WTC11 (cell line): ENCODE measurements at regions not wholly inside any gene's neighbourhood (a gene's known extent, or its start where the extent isn't known, plus 50 kb on each side); places are given as distances from the start of the nearest gene placed in this dataset.

Experiments
- ATAC-seq: fragments of 200-7000 bp; cut with Tn5 transposase; 2 replicates; pipeline ENCODE4 v1.10.0; 2021; ENCODE audit warnings: mild to moderate bottlenecking, moderate library complexity
- CTCF ChIA-PET: fragments of 300-600 bp; sonication (Branson Sonifier 250); formaldehyde crosslinking; loops from one replicate; lab custom pipeline; 2021; ENCODE audit warnings: antibody characterized with exemption; lab: Charles Lee
- POLR2A ChIA-PET: fragments of 350-600 bp; sonication (Branson Sonifier 250); formaldehyde crosslinking; loops from one replicate; lab custom pipeline; 2021; ENCODE audit warnings: antibody characterized with exemption; lab: Charles Lee
- DNase-seq: peaks from one replicate; pipeline ENCODE4 v3.0.0; 2021; ENCODE audit warnings: low spot score
- H3K27ac Mint-ChIP-seq: 2 replicates; pipeline ENCODE4 v1.8.0; 2021; ENCODE audit warnings: mixed read lengths
- H3K27me3 Mint-ChIP-seq: 2 replicates; pipeline ENCODE4 v1.8.0; 2021; ENCODE audit warnings: low read depth, mild to moderate bottlenecking, moderate library complexity, mixed read lengths
- H3K36me3 Mint-ChIP-seq: 2 replicates; pipeline ENCODE4 v1.8.0; 2021; ENCODE audit warnings: mixed read lengths
- H3K4me1 Mint-ChIP-seq: 2 replicates; pipeline ENCODE4 v1.8.0; 2022; ENCODE audit warnings: mixed read lengths
- H3K4me3 Mint-ChIP-seq: 2 replicates; pipeline ENCODE4 v1.8.0; 2021; ENCODE audit warnings: mild to moderate bottlenecking, moderate library complexity, mixed read lengths
- H3K9me3 Mint-ChIP-seq: 2 replicates; pipeline ENCODE4 v1.8.0; 2021; ENCODE audit warnings: mixed read lengths
- ATF2 ChIP-seq: sonication (generic); formaldehyde crosslinking; IDR thresholded peaks from 2 replicates; pipeline ENCODE4 v1.8.1; 2022; ENCODE audit warnings: low read depth, missing genetic modification reagents, borderline replicate concordance
- E2F1 ChIP-seq: sonication (generic); formaldehyde crosslinking; IDR thresholded peaks from 2 replicates; pipeline ENCODE4 v1.8.0; 2022; ENCODE audit warnings: mild to moderate bottlenecking, missing genetic modification reagents
- E2F5 ChIP-seq: sonication (generic); formaldehyde crosslinking; IDR thresholded peaks from 2 replicates; pipeline ENCODE4 v1.8.1; 2022; ENCODE audit warnings: mild to moderate bottlenecking, moderate library complexity, missing genetic modification reagents
- ELF4 ChIP-seq: sonication (generic); formaldehyde crosslinking; IDR thresholded peaks from 2 replicates; pipeline ENCODE4 v1.8.1; 2022; ENCODE audit warnings: low read depth, mild to moderate bottlenecking, moderate library complexity, missing genetic modification reagents
- EMX1 ChIP-seq: fragments of 250-450 bp; sonication (Bioruptor Pico); IDR thresholded peaks from 2 replicates; pipeline ENCODE4 v1.8.0; 2021; ENCODE audit warnings: mild to moderate bottlenecking
- FOXJ3 ChIP-seq: sonication (generic); formaldehyde crosslinking; IDR thresholded peaks from 2 replicates; pipeline ENCODE4 v1.9.0; 2021; ENCODE audit warnings: missing genetic modification reagents, mild to moderate bottlenecking, borderline replicate concordance
- FOXK1 ChIP-seq: sonication (generic); formaldehyde crosslinking; IDR thresholded peaks from 2 replicates; pipeline ENCODE4 v1.8.0; 2022; ENCODE audit warnings: mild to moderate bottlenecking, moderate library complexity, missing genetic modification reagents
- HMGA2 ChIP-seq: fragments of 250-450 bp; sonication (Bioruptor Pico); IDR thresholded peaks from 2 replicates; pipeline ENCODE4 v1.4.0; 2021; ENCODE audit warnings: mild to moderate bottlenecking, moderate library complexity
- JAZF1 ChIP-seq: fragments of 250-450 bp; sonication (Bioruptor Pico); IDR thresholded peaks from 2 replicates; pipeline ENCODE4 v1.9.0; 2021; ENCODE audit warnings: moderate library complexity, mild to moderate bottlenecking, inconsistent platforms
- NFATC4 ChIP-seq: fragments of 250-450 bp; sonication (Bioruptor Pico); IDR thresholded peaks from 2 replicates; pipeline ENCODE4 v1.9.0; 2021; ENCODE audit warnings: mild to moderate bottlenecking
- NFE2L1 ChIP-seq: sonication (generic); formaldehyde crosslinking; IDR thresholded peaks from 2 replicates; pipeline ENCODE4 v1.8.1; 2023; ENCODE audit warnings: missing genetic modification reagents
- TP53 ChIP-seq: sonication (generic); formaldehyde crosslinking; IDR thresholded peaks from 2 replicates; pipeline ENCODE4 v1.8.1; 2023; ENCODE audit warnings: mild to moderate bottlenecking, missing genetic modification reagents
- ZBTB21 ChIP-seq: sonication (generic); formaldehyde crosslinking; IDR thresholded peaks from 2 replicates; pipeline ENCODE4 v1.8.1; 2023; ENCODE audit warnings: mild to moderate bottlenecking, missing genetic modification reagents, borderline replicate concordance
- ZBTB43 ChIP-seq: sonication (generic); formaldehyde crosslinking; IDR thresholded peaks from 2 replicates; pipeline ENCODE4 v1.8.1; 2023; ENCODE audit warnings: mild to moderate bottlenecking, missing genetic modification reagents
- ZNF219 ChIP-seq: sonication (generic); formaldehyde crosslinking; IDR thresholded peaks from 2 replicates; pipeline ENCODE4 v1.8.0; 2023; ENCODE audit warnings: missing genetic modification reagents, mild to moderate bottlenecking, borderline replicate concordance
- ZNF317 ChIP-seq: sonication (generic); formaldehyde crosslinking; IDR thresholded peaks from 2 replicates; pipeline ENCODE4 v1.8.1; 2023; ENCODE audit warnings: low read depth, mild to moderate bottlenecking, moderate library complexity, missing genetic modification reagents, borderline replicate concordance
- ZNF396 ChIP-seq: fragments of 250-450 bp; sonication (Bioruptor Pico); IDR thresholded peaks from 2 replicates; pipeline ENCODE4 v1.8.0; 2021; ENCODE audit warnings: mild to moderate bottlenecking, moderate library complexity, borderline replicate concordance
- ZNF416 ChIP-seq: fragments of 250-450 bp; sonication (Bioruptor Pico); IDR thresholded peaks from 2 replicates; pipeline ENCODE4 v1.9.0; 2021; ENCODE audit warnings: mild to moderate bottlenecking, inconsistent platforms
- TF ChIP-seq, protein P1 (sequence below): sonication (generic); formaldehyde crosslinking; IDR thresholded peaks from 2 replicates; pipeline ENCODE4 v1.8.1; 2023; ENCODE audit warnings: mild to moderate bottlenecking, missing genetic modification reagents, moderate library complexity
- TF ChIP-seq, protein P2 (sequence below): sonication (generic); formaldehyde crosslinking; IDR thresholded peaks from 2 replicates; pipeline ENCODE4 v1.8.0; 2023; ENCODE audit warnings: missing genetic modification reagents
- TF ChIP-seq, protein P3 (sequence below): fragments of 250-450 bp; sonication (Bioruptor Pico); conservative IDR thresholded peaks from 2 replicates; pipeline ENCODE4 v1.9.0; 2021; ENCODE audit warnings: mild to moderate bottlenecking

GRCh38 chr7:12812111-12812510 is 124.7 kb downstream of the ARL4A start:
- Mint-ChIP-seq H3K4me3 (no peak overlapping the region), H3K27me3 (no peaks in the 10 kb centered on the region), H3K9me3 (peaks cover 10% of the 10 kb centered on the region), H3K27ac (no peak overlapping the region), H3K4me1 (peaks cover 19% of the 10 kb centered on the region), H3K36me3 (peaks cover 6% of the 10 kb centered on the region; the same call in 1 of the 2 replicates)
- DNase-seq (no peak), ATAC-seq (no peak)
- TF ChIP-seq, protein P1, sequence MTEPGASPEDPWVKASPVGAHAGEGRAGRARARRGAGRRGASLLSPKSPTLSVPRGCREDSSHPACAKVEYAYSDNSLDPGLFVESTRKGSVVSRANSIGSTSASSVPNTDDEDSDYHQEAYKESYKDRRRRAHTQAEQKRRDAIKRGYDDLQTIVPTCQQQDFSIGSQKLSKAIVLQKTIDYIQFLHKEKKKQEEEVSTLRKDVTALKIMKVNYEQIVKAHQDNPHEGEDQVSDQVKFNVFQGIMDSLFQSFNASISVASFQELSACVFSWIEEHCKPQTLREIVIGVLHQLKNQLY (CRISPR knock-in tag) = no peak
- TF ChIP-seq ZNF219 (CRISPR knock-in tag) = no peak
- no peak for TF ChIP-seq ZNF416 (CRISPR knock-in tag)
- TF ChIP-seq NFATC4 (CRISPR knock-in tag) = no peak
- no peak for TF ChIP-seq E2F5 (CRISPR knock-in tag)
- TF ChIP-seq, protein P2, sequence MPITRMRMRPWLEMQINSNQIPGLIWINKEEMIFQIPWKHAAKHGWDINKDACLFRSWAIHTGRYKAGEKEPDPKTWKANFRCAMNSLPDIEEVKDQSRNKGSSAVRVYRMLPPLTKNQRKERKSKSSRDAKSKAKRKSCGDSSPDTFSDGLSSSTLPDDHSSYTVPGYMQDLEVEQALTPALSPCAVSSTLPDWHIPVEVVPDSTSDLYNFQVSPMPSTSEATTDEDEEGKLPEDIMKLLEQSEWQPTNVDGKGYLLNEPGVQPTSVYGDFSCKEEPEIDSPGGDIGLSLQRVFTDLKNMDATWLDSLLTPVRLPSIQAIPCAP (CRISPR knock-in tag) = no peak
- TF ChIP-seq ZBTB43 (CRISPR knock-in tag) = no peak
- TF ChIP-seq JAZF1 (CRISPR knock-in tag) = no peak
- no peak for TF ChIP-seq FOXJ3 (CRISPR knock-in tag)
- TF ChIP-seq ZNF317 (CRISPR knock-in tag) = no peak
- ChIA-PET CTCF (no interaction called here), POLR2A (no interaction called here)

- TF ChIP-seq EMX1 = no peak
- no peak for TF ChIP-seq FOXJ3 (CRISPR knock-in tag)
- TF ChIP-seq, protein P3, sequence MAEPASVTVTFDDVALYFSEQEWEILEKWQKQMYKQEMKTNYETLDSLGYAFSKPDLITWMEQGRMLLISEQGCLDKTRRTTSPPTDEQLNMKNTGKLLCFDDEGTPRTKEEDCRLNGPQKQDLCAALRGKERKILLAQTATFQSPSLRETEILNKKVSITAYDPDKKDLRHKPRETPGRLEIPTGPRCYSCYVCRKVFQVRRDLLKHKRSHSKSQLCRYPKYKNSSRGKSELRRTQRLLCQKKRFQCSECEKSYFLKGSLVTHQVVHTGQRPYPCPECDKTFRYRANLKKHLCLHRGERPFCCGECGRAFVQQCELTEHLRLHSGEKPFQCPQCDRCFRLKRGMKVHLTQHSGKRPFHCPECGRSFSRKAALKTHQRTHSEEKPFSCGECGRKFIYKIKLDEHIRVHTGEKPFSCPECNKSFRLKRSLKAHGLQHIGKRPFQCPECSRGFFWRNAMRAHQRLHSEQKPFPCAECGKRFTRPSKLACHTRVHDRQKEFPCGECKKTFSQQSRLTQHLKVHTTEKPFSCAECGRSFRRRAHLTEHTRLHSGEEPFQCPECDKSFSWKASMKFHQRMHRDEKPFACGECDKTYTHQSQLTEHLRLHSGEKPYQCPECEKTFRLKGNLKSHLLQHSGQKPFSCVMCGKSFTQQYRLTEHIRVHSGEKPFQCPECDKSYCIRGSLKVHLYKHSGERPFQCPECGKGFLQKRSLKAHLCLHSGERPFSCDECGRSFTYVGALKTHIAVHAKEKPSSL (CRISPR knock-in tag) = no peak
- no peak for TF ChIP-seq FOXK1
- no peak for TF ChIP-seq ZNF396
- TF ChIP-seq ZBTB21 (CRISPR knock-in tag) = no peak
- ATAC-seq (no peak), DNase-seq (no peak)
- Mint-ChIP-seq H3K4me3 (no peak overlapping the region), H3K36me3 (peaks cover 6% of the 10 kb centered on the region; the same call in 1 of the 2 replicates), H3K9me3 (peaks cover 10% of the 10 kb centered on the region), H3K4me1 (peaks cover 32% of the 10 kb centered on the region), H3K27me3 (no peaks in the 10 kb centered on the region), H3K27ac (no peak overlapping the region)
- POLR2A ChIA-PET = no interaction called here
- CTCF ChIA-PET = interaction anchor here (0.7 to 2.0 kb wide), 2 partner anchors 127 to 294 kb away, joined by 3 to 8 read pairs; partner anchors contain the start of gene ARL4A
These were observed 126.7 kb downstream of the ARL4A start for GRCh38 chr7:12814107-12814506.

GRCh38 chr7:12814828-12815227 is 127.4 kb downstream of the ARL4A start:
- peaks cover 30% of the 10 kb centered on the region for H3K4me1 Mint-ChIP-seq
- no peak overlapping the region for H3K27ac Mint-ChIP-seq
- ChIA-PET CTCF (interaction anchor here (0.7 to 2.0 kb wide), 2 partner anchors 128 to 295 kb away, joined by 3 to 8 read pairs; partner anchors contain the start of gene ARL4A), POLR2A (no interaction called here)
- H3K9me3 Mint-ChIP-seq = peaks cover 10% of the 10 kb centered on the region
- ATAC-seq = no peak
- no peak overlapping the region for H3K4me3 Mint-ChIP-seq
- H3K36me3 Mint-ChIP-seq = peaks cover 6% of the 10 kb centered on the region; the same call in 1 of the 2 replicates
- H3K27me3 Mint-ChIP-seq = no peaks in the 10 kb centered on the region
- no peak for DNase-seq
- TF ChIP-seq E2F1 (CRISPR knock-in tag) (no peak), TP53 (CRISPR knock-in tag) (no peak), NFE2L1 (CRISPR knock-in tag) (no peak), ELF4 (CRISPR knock-in tag) (no peak), HMGA2 (CRISPR knock-in tag) (no peak), ATF2 (no peak), E2F5 (CRISPR knock-in tag) (no peak), NFATC4 (CRISPR knock-in tag) (no peak)
